ENCODE measurements at regions not wholly inside any gene's neighbourhood (a gene's known extent, or its start where the extent isn't known, plus 50 kb on each side); places are given as distances from the start of the nearest gene placed in this dataset.

DNA sequence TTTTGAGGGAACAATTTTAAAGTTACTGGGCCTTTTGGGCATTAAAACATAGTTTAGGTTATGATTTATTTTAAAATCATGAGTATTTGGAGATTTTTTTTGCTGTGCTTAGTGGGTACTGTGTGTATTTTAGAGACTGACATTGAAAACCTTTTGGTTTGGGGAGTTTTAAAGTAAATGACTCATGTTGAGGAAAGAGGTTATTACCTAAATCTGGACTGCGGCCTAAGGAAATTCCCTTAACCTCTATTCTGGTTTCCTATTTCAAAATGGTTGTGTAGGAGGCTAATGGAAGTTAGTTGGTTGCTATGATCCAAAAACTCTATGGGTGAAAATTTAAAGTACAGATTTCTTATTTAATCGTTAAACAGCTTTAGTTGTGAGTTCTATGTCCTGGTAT lies 57.3 kb upstream of the DPH6 start (continued):
- TF ChIP-seq, protein P1, sequence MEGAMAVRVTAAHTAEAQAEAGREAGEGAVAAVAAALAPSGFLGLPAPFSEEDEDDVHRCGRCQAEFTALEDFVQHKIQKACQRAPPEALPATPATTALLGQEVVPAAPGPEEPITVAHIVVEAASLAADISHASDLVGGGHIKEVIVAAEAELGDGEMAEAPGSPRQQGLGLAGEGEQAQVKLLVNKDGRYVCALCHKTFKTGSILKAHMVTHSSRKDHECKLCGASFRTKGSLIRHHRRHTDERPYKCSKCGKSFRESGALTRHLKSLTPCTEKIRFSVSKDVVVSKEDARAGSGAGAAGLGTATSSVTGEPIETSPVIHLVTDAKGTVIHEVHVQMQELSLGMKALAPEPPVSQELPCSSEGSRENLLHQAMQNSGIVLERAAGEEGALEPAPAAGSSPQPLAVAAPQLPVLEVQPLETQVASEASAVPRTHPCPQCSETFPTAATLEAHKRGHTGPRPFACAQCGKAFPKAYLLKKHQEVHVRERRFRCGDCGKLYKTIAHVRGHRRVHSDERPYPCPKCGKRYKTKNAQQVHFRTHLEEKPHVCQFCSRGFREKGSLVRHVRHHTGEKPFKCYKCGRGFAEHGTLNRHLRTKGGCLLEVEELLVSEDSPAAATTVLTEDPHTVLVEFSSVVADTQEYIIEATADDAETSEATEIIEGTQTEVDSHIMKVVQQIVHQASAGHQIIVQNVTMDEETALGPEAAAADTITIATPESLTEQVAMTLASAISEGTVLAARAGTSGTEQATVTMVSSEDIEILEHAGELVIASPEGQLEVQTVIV (IDR thresholded peaks at IDR 0.05; ENCODE audit: borderline replicate concordance, partially characterized antibody) = no peak
- TF ChIP-seq NFIC (IDR thresholded peaks at IDR 0.05; ENCODE audit: low read depth, low read length) (peak; percentile 77), SMAD1 (IDR thresholded peaks at IDR 0.05; ENCODE audit: low read depth, partially characterized antibody) (no peak), ASH2L (IDR thresholded peaks at IDR 0.05; ENCODE audit: borderline replicate concordance, low read depth) (no peak), RAD51 (IDR thresholded peaks at IDR 0.05) (no peak), SIX5 (IDR thresholded peaks at IDR 0.05; ENCODE audit: low read depth, low read length, severe bottlenecking) (no peak), ZNF24 (IDR thresholded peaks at IDR 0.05) (no peak), POLR2AphosphoS2 (IDR thresholded peaks at IDR 0.05; ENCODE audit: low read depth, low read length) (no peak), POU2F2 (IDR thresholded peaks at IDR 0.05; ENCODE audit: borderline replicate concordance, low read depth, low read length) (no peak), POLR2A (IDR thresholded peaks at IDR 0.05; ENCODE audit: low read depth, low read length) (no peak), NFYB (IDR thresholded peaks at IDR 0.05; ENCODE audit: insufficient read depth, low read depth, low read length) (no peak)
- TF ChIP-seq, protein P2, sequence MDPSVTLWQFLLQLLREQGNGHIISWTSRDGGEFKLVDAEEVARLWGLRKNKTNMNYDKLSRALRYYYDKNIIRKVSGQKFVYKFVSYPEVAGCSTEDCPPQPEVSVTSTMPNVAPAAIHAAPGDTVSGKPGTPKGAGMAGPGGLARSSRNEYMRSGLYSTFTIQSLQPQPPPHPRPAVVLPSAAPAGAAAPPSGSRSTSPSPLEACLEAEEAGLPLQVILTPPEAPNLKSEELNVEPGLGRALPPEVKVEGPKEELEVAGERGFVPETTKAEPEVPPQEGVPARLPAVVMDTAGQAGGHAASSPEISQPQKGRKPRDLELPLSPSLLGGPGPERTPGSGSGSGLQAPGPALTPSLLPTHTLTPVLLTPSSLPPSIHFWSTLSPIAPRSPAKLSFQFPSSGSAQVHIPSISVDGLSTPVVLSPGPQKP (IDR thresholded peaks at IDR 0.05; ENCODE audit: low read depth, low read length) = no peak
- TF ChIP-seq, protein P3, sequence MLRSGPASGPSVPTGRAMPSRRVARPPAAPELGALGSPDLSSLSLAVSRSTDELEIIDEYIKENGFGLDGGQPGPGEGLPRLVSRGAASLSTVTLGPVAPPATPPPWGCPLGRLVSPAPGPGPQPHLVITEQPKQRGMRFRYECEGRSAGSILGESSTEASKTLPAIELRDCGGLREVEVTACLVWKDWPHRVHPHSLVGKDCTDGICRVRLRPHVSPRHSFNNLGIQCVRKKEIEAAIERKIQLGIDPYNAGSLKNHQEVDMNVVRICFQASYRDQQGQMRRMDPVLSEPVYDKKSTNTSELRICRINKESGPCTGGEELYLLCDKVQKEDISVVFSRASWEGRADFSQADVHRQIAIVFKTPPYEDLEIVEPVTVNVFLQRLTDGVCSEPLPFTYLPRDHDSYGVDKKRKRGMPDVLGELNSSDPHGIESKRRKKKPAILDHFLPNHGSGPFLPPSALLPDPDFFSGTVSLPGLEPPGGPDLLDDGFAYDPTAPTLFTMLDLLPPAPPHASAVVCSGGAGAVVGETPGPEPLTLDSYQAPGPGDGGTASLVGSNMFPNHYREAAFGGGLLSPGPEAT (IDR thresholded peaks at IDR 0.05; ENCODE audit: low read depth) = peak; percentile 72; the same call in 1 of the 2 replicates
- TF ChIP-seq, protein P4, sequence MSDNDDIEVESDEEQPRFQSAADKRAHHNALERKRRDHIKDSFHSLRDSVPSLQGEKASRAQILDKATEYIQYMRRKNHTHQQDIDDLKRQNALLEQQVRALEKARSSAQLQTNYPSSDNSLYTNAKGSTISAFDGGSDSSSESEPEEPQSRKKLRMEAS (IDR thresholded peaks at IDR 0.05; ENCODE audit: low read depth, low read length) = no peak
- TF ChIP-seq, protein P5, sequence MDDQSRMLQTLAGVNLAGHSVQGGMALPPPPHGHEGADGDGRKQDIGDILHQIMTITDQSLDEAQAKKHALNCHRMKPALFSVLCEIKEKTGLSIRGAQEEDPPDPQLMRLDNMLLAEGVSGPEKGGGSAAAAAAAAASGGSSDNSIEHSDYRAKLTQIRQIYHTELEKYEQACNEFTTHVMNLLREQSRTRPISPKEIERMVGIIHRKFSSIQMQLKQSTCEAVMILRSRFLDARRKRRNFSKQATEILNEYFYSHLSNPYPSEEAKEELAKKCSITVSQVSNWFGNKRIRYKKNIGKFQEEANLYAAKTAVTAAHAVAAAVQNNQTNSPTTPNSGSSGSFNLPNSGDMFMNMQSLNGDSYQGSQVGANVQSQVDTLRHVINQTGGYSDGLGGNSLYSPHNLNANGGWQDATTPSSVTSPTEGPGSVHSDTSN (IDR thresholded peaks at IDR 0.05; ENCODE audit: insufficient replicate concordance, low read depth, low read length) = no peak
- TF ChIP-seq, protein P6, sequence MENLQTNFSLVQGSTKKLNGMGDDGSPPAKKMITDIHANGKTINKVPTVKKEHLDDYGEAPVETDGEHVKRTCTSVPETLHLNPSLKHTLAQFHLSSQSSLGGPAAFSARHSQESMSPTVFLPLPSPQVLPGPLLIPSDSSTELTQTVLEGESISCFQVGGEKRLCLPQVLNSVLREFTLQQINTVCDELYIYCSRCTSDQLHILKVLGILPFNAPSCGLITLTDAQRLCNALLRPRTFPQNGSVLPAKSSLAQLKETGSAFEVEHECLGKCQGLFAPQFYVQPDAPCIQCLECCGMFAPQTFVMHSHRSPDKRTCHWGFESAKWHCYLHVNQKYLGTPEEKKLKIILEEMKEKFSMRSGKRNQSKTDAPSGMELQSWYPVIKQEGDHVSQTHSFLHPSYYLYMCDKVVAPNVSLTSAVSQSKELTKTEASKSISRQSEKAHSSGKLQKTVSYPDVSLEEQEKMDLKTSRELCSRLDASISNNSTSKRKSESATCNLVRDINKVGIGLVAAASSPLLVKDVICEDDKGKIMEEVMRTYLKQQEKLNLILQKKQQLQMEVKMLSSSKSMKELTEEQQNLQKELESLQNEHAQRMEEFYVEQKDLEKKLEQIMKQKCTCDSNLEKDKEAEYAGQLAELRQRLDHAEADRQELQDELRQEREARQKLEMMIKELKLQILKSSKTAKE (IDR thresholded peaks at IDR 0.05; ENCODE audit: low read depth, poor library complexity, severe bottlenecking) = no peak
- TF ChIP-seq, protein P7, sequence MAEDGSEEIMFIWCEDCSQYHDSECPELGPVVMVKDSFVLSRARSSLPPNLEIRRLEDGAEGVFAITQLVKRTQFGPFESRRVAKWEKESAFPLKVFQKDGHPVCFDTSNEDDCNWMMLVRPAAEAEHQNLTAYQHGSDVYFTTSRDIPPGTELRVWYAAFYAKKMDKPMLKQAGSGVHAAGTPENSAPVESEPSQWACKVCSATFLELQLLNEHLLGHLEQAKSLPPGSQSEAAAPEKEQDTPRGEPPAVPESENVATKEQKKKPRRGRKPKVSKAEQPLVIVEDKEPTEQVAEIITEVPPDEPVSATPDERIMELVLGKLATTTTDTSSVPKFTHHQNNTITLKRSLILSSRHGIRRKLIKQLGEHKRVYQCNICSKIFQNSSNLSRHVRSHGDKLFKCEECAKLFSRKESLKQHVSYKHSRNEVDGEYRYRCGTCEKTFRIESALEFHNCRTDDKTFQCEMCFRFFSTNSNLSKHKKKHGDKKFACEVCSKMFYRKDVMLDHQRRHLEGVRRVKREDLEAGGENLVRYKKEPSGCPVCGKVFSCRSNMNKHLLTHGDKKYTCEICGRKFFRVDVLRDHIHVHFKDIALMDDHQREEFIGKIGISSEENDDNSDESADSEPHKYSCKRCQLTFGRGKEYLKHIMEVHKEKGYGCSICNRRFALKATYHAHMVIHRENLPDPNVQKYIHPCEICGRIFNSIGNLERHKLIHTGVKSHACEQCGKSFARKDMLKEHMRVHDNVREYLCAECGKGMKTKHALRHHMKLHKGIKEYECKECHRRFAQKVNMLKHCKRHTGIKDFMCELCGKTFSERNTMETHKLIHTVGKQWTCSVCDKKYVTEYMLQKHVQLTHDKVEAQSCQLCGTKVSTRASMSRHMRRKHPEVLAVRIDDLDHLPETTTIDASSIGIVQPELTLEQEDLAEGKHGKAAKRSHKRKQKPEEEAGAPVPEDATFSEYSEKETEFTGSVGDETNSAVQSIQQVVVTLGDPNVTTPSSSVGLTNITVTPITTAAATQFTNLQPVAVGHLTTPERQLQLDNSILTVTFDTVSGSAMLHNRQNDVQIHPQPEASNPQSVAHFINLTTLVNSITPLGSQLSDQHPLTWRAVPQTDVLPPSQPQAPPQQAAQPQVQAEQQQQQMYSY (CRISPR knock-in tag; IDR thresholded peaks at IDR 0.05) = no peak

Data from GM12878 (cell line).